ENCODE measurements at regions not wholly inside any gene's neighbourhood (a gene's known extent, or its start where the extent isn't known, plus 50 kb on each side); places are given as distances from the start of the nearest gene placed in this dataset.

- TF ChIP-seq, protein P1, sequence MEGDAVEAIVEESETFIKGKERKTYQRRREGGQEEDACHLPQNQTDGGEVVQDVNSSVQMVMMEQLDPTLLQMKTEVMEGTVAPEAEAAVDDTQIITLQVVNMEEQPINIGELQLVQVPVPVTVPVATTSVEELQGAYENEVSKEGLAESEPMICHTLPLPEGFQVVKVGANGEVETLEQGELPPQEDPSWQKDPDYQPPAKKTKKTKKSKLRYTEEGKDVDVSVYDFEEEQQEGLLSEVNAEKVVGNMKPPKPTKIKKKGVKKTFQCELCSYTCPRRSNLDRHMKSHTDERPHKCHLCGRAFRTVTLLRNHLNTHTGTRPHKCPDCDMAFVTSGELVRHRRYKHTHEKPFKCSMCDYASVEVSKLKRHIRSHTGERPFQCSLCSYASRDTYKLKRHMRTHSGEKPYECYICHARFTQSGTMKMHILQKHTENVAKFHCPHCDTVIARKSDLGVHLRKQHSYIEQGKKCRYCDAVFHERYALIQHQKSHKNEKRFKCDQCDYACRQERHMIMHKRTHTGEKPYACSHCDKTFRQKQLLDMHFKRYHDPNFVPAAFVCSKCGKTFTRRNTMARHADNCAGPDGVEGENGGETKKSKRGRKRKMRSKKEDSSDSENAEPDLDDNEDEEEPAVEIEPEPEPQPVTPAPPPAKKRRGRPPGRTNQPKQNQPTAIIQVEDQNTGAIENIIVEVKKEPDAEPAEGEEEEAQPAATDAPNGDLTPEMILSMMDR (IDR thresholded peaks at IDR 0.05; ENCODE audit: low read length, missing control alignments): no peak
Observed at GRCh38 chr18:76685402-76685801, 137.0 kb upstream of the ZNF236 start.

DNA sequence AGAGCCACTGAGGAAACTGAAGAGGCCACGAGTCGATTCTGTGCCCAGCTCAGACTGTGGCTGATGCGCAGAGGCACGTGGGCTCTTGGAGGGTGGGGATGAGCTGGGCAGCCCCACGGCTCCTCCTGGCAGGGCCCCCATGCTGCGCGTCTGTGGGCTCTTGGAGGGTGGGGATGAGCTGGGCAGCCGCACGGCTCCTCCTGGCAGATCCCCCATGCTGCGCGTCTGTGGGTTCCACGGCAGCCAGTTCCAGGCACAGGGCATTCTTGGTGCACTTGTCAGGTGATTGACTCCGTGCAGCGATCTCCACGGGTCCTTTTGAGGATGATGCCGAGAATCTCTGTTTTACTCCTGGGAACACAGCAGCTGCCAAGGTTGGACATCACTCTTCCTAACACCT, 138.1 kb upstream of the ZNF236 start:
- TF ChIP-seq, protein P1 (IDR thresholded peaks at IDR 0.05; ENCODE audit: low read length, missing control alignments): no peak
- DNase-seq (ENCODE audit: low read depth): no peak
- H3K4me3 ChIP-seq (replicated peaks; ENCODE audit: low read depth, low read length): no peak overlapping the region

More at GRCh38 chr18:76685402-76685801, 137.0 kb upstream of the ZNF236 start:
- H3K4me3 ChIP-seq (replicated peaks; ENCODE audit: low read depth, low read length): no peak overlapping the region
- DNase-seq (ENCODE audit: low read depth): no peak

- TF ChIP-seq, protein P1 (IDR thresholded peaks at IDR 0.05; ENCODE audit: low read length, missing control alignments): no peak
- no peak for DNase-seq (ENCODE audit: low read depth)
- no peak overlapping the region for H3K4me3 ChIP-seq (replicated peaks; ENCODE audit: low read depth, low read length)
Observed at GRCh38 chr18:76679945-76680344, 142.4 kb upstream of the ZNF236 start.

- no peak overlapping the region for H3K4me3 ChIP-seq (replicated peaks; ENCODE audit: low read depth, low read length)
- TF ChIP-seq, protein P1 (IDR thresholded peaks at IDR 0.05; ENCODE audit: low read length, missing control alignments): no peak
- DNase-seq (ENCODE audit: low read depth): no peak
Observed at GRCh38 chr18:76679259-76679658, 143.1 kb upstream of the ZNF236 start.

GRCh38 chr18:76678248-76678647, 144.1 kb upstream of the ZNF236 start:
- no peak overlapping the region for H3K4me3 ChIP-seq (replicated peaks; ENCODE audit: low read depth, low read length)
- no peak for DNase-seq (ENCODE audit: low read depth)
- TF ChIP-seq, protein P1 (IDR thresholded peaks at IDR 0.05; ENCODE audit: low read length, missing control alignments): no peak

- TF ChIP-seq, protein P1 (IDR thresholded peaks at IDR 0.05; ENCODE audit: low read length, missing control alignments): no peak
- H3K4me3 ChIP-seq (replicated peaks; ENCODE audit: low read depth, low read length): no peak overlapping the region
- no peak for DNase-seq (ENCODE audit: low read depth)
Observed at GRCh38 chr18:76674596-76674995, 147.8 kb upstream of the ZNF236 start.

Data from fibroblast of pulmonary artery (primary cell).